ENCODE measurements at regions not wholly inside any gene's neighbourhood (a gene's known extent, or its start where the extent isn't known, plus 50 kb on each side); places are given as distances from the start of the nearest gene placed in this dataset.

DNA sequence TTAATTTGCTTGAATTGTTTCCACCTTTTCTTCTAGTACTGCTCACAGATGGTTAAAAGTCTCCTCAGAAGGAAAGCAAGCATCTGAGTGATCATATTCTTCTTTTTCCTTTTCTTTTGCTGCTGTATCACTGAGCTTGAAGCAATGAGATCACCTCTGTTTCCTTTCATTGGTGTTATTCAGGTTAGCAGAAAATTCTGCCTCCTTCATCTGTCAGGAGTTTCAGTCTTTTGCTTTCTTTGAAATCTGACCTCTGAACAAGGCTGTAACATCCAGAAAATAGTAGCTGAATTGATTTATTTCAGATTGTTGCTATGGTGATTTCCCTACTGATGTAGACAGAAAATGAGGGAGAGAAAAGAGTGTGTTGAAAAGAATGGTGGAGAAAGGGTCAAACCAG lies 343.0 kb downstream of the MFSD1 start:
- TF ChIP-seq EZH2 (IDR thresholded peaks at IDR 0.05): no peak
- TF ChIP-seq, protein P1, sequence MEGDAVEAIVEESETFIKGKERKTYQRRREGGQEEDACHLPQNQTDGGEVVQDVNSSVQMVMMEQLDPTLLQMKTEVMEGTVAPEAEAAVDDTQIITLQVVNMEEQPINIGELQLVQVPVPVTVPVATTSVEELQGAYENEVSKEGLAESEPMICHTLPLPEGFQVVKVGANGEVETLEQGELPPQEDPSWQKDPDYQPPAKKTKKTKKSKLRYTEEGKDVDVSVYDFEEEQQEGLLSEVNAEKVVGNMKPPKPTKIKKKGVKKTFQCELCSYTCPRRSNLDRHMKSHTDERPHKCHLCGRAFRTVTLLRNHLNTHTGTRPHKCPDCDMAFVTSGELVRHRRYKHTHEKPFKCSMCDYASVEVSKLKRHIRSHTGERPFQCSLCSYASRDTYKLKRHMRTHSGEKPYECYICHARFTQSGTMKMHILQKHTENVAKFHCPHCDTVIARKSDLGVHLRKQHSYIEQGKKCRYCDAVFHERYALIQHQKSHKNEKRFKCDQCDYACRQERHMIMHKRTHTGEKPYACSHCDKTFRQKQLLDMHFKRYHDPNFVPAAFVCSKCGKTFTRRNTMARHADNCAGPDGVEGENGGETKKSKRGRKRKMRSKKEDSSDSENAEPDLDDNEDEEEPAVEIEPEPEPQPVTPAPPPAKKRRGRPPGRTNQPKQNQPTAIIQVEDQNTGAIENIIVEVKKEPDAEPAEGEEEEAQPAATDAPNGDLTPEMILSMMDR (IDR thresholded peaks at IDR 0.05): no peak
